H1 (cell line): ENCODE measurements at regions not wholly inside any gene's neighbourhood (a gene's known extent, or its start where the extent isn't known, plus 50 kb on each side); places are given as distances from the start of the nearest gene placed in this dataset.

Source experiments
- CTCF ChIA-PET: fragments of 300-600 bp; sonication (Branson Sonifier 250); formaldehyde crosslinking; loops from one replicate; lab custom pipeline; 2021; ENCODE audit not compliant: partially characterized antibody; lab: Charles Lee
- POLR2A ChIA-PET: fragments of 300-600 bp; sonication (Branson Sonifier 250); formaldehyde crosslinking; loops from one replicate; lab custom pipeline; 2021; ENCODE audit warnings: inconsistent platforms; ENCODE audit not compliant: partially characterized antibody; lab: Charles Lee
- DNase-seq, 2 experiments: peaks; one replicate each; pipeline versions ENCODE4 v3.0.0 to v3.0.0-alpha.2; 2010 to 2022; ENCODE audit warnings: low spot score in 2 of 2, low read depth in 1 of 2, mixed read lengths in 1 of 2
- FAIRE-seq: peaks from 2 replicates; lab custom pipeline; 2011; peaks lifted over from hg19 to GRCh38; lab: Jason Lieb, UNC
- H2AFZ ChIP-seq: 2 replicates; pipeline ENCODE4 v1.8.1; 2012; ENCODE audit warnings: low read length, inconsistent platforms
- H2AK5ac ChIP-seq: 2 replicates; pipeline ENCODE4 v1.6.1; 2013; ENCODE audit warnings: low read depth, low read length
- H2BK120ac ChIP-seq: replicated peaks from 2 replicates; pipeline ENCODE3; 2013; ENCODE audit warnings: low read depth, low read length, inconsistent platforms
- H2BK12ac ChIP-seq: 2 replicates; pipeline ENCODE4 v1.6.1; 2013; ENCODE audit warnings: low read depth, low read length
- H2BK15ac ChIP-seq: 2 replicates; pipeline ENCODE4 v1.6.1; 2013; ENCODE audit warnings: low read length
- H2BK20ac ChIP-seq: 2 replicates; pipeline ENCODE4 v1.6.1; 2013; ENCODE audit warnings: low read length
- H2BK5ac ChIP-seq: 2 replicates; pipeline ENCODE4 v1.6.1; 2013; ENCODE audit warnings: low read depth, low read length
- H3K14ac ChIP-seq: 2 replicates; pipeline ENCODE4 v1.6.1; 2013; ENCODE audit warnings: inconsistent platforms; ENCODE audit not compliant: insufficient read length
- H3K18ac ChIP-seq: 2 replicates; pipeline ENCODE4 v1.6.1; 2013; ENCODE audit warnings: low read length; ENCODE audit errors: extremely low read depth
- H3K23ac ChIP-seq: 2 replicates; pipeline ENCODE4 v1.6.1; 2013; ENCODE audit warnings: inconsistent platforms; ENCODE audit not compliant: insufficient read length
- H3K23me2 ChIP-seq: 2 replicates; pipeline ENCODE4 v1.6.1; 2013; ENCODE audit warnings: low read depth, low read length
- H3K27ac ChIP-seq: 2 replicates; pipeline ENCODE4 v1.6.1; 2011; ENCODE audit warnings: low read depth, low read length, inconsistent platforms
- H3K27me3 ChIP-seq, 4 experiments: replicated peaks in 1 of 4; 1 replicate in 1 of 4; 2 replicates in 3 of 4; pipeline versions ENCODE4 v1.6.1 to v1.8.1; 2011 to 2013; ENCODE audit warnings: low read length in 3 of 4, mild to moderate bottlenecking in 3 of 4, inconsistent platforms in 2 of 4, mixed read lengths in 2 of 4, moderate library complexity in 1 of 4; ENCODE audit not compliant: control insufficient read depth in 3 of 4, insufficient read depth in 3 of 4; ENCODE audit errors: extremely low read depth in 1 of 4
- H3K36me3 ChIP-seq, 4 experiments: 2 replicates each; pipeline versions ENCODE4 v1.6.1 to v1.8.1; 2011 to 2013; ENCODE audit warnings: mild to moderate bottlenecking in 4 of 4, low read length in 3 of 4, moderate library complexity in 2 of 4, control low read depth in 1 of 4, inconsistent platforms in 1 of 4; ENCODE audit not compliant: insufficient read depth in 4 of 4, control insufficient read depth in 2 of 4
- H3K4ac ChIP-seq: replicated peaks from 2 replicates; pipeline ENCODE3; 2013; ENCODE audit warnings: low read length, low read depth, mixed read lengths, inconsistent platforms; ENCODE audit not compliant: insufficient read length
- H3K4me1 ChIP-seq, 4 experiments: replicated peaks in 1 of 4; 1 replicate in 1 of 4; 2 replicates in 3 of 4; pipeline versions ENCODE4 v1.6.1 to v1.8.1; 2011 to 2013; ENCODE audit warnings: low read length in 3 of 4, inconsistent platforms in 2 of 4, mixed read lengths in 1 of 4; ENCODE audit not compliant: insufficient read depth in 4 of 4, control insufficient read depth in 3 of 4
- H3K4me2 ChIP-seq, 2 experiments: 2 replicates each; pipeline versions ENCODE4 v1.6.1 to v1.8.1; 2011 to 2013; ENCODE audit warnings: low read depth in 2 of 2, low read length in 2 of 2, control low read depth in 1 of 2, inconsistent platforms in 1 of 2, mild to moderate bottlenecking in 1 of 2; ENCODE audit not compliant: insufficient read depth in 1 of 2
- H3K4me3 ChIP-seq, 4 experiments: fragments of 200-600, 300-600 bp in 1 of 4; sonication (generic), shearing (Covaris generic), sonication (Bioruptor Twin) in 1 of 4; 2 replicates each; pipeline versions ENCODE4 v1.5.1 to v1.8.1; 2011 to 2016; ENCODE audit warnings: low read length in 4 of 4, low read depth in 3 of 4, control low read depth in 2 of 4, inconsistent platforms in 2 of 4, mild to moderate bottlenecking in 2 of 4, mixed read lengths in 1 of 4, moderate library complexity in 1 of 4; ENCODE audit not compliant: insufficient read depth in 2 of 4; ENCODE audit errors: extremely low read depth in 1 of 4
- H3K56ac ChIP-seq: replicated peaks from 2 replicates; pipeline ENCODE3; 2013; ENCODE audit warnings: low read depth, mild to moderate bottlenecking, mixed read lengths, low read length, inconsistent platforms; ENCODE audit not compliant: insufficient read length
- H3K79me1 ChIP-seq: 2 replicates; pipeline ENCODE4 v1.6.1; 2013; ENCODE audit warnings: low read depth, low read length, control low read depth
- H3K79me2 ChIP-seq, 2 experiments: 2 replicates each; pipeline versions ENCODE4 v1.6.1 to v1.8.1; 2012 to 2013; ENCODE audit warnings: low read length in 2 of 2, mild to moderate bottlenecking in 2 of 2, inconsistent platforms in 1 of 2; ENCODE audit not compliant: insufficient read depth in 2 of 2, control insufficient read depth in 1 of 2
- H3K9ac ChIP-seq, 4 experiments: replicated peaks in 1 of 4; 1 replicate in 1 of 4; 2 replicates in 3 of 4; pipeline versions ENCODE4 v1.6.1 to v1.8.1; 2011 to 2013; ENCODE audit warnings: low read depth in 3 of 4, low read length in 3 of 4, control low read depth in 2 of 4, mild to moderate bottlenecking in 2 of 4, moderate library complexity in 2 of 4, inconsistent platforms in 1 of 4; ENCODE audit errors: extremely low read depth in 1 of 4
- H3K9me3 ChIP-seq, 2 experiments: 2 replicates each; pipeline versions ENCODE4 v1.6.1 to v1.8.1; 2012 to 2013; ENCODE audit warnings: mild to moderate bottlenecking in 2 of 2, moderate library complexity in 2 of 2, control low read depth in 1 of 2, inconsistent platforms in 1 of 2, low read depth in 1 of 2, low read length in 1 of 2, mixed read lengths in 1 of 2; ENCODE audit not compliant: insufficient read depth in 2 of 2
- H4K20me1 ChIP-seq, 2 experiments: replicated peaks in 1 of 2; 2 replicates each; pipeline versions ENCODE3 to v1.8.1; 2011 to 2013; ENCODE audit warnings: inconsistent platforms in 2 of 2, low read length in 2 of 2, mild to moderate bottlenecking in 1 of 2; ENCODE audit not compliant: insufficient read depth in 2 of 2, control insufficient read depth in 1 of 2
- H4K5ac ChIP-seq: 2 replicates; pipeline ENCODE4 v1.6.1; 2013; ENCODE audit warnings: low read length, low read depth, mixed read lengths, inconsistent platforms; ENCODE audit not compliant: insufficient read length
- H4K8ac ChIP-seq: 2 replicates; pipeline ENCODE4 v1.8.0; 2013; ENCODE audit warnings: mild to moderate bottlenecking, moderate library complexity, low read length, inconsistent platforms; ENCODE audit not compliant: insufficient read depth; ENCODE audit errors: extremely low read depth
- H4K91ac ChIP-seq: replicated peaks from 2 replicates; pipeline ENCODE3; 2013; ENCODE audit warnings: low read length, mixed read lengths, inconsistent platforms; ENCODE audit not compliant: insufficient read length
- BRCA1 ChIP-seq: IDR thresholded peaks from 2 replicates; pipeline ENCODE4 v1.6.1; 2012; ENCODE audit warnings: low read depth, low read length, improper control_type of control experiment
- CTCF ChIP-seq, 3 experiments: IDR thresholded peaks; 1 replicate in 2 of 3; 2 replicates in 1 of 3; pipeline versions ENCODE4 v1.5.1 to v1.6.1; 2011; ENCODE audit warnings: low read length in 3 of 3, mild to moderate bottlenecking in 3 of 3, inconsistent platforms in 2 of 3, low read depth in 1 of 3, moderate library complexity in 1 of 3; ENCODE audit not compliant: insufficient read depth in 1 of 3; ENCODE audit errors: control extremely low read depth in 1 of 3
- JUND ChIP-seq: IDR thresholded peaks from 2 replicates; pipeline ENCODE4 v1.6.1; 2011; ENCODE audit warnings: mild to moderate bottlenecking, improper control_type of control experiment, low read length
- NANOG ChIP-seq: IDR thresholded peaks from 2 replicates; pipeline ENCODE4 v1.6.1; 2011; ENCODE audit warnings: low read length, low read depth, mild to moderate bottlenecking, inconsistent platforms; ENCODE audit not compliant: insufficient read depth, poor library complexity, severe bottlenecking
- PHF8 ChIP-seq: fragments of 200-600 bp; sonication (generic); conservative IDR thresholded peaks from 2 replicates; pipeline ENCODE4 v1.7.1; 2012; ENCODE audit warnings: low read depth, mild to moderate bottlenecking, inconsistent platforms, low read length, moderate library complexity
- POLR2A ChIP-seq, 2 experiments: IDR thresholded peaks; 1 replicate in 1 of 2; 2 replicates in 1 of 2; pipeline ENCODE4 v1.6.1; 2011; ENCODE audit warnings: low read depth in 2 of 2, low read length in 2 of 2, mild to moderate bottlenecking in 2 of 2; ENCODE audit errors: control extremely low read depth in 1 of 2
- POU5F1 ChIP-seq: IDR thresholded peaks from 2 replicates; pipeline ENCODE4 v1.6.1; 2011; ENCODE audit warnings: low read depth, mild to moderate bottlenecking, low read length, moderate library complexity
- RBBP5 ChIP-seq: IDR thresholded peaks from 2 replicates; pipeline ENCODE4 v1.7.1; 2012; ENCODE audit warnings: low read depth, mild to moderate bottlenecking, inconsistent platforms, low read length, moderate library complexity, borderline replicate concordance
- RXRA ChIP-seq: IDR thresholded peaks from 2 replicates; pipeline ENCODE4 v1.6.1; 2011; ENCODE audit warnings: low read depth, mild to moderate bottlenecking, low read length, moderate library complexity; ENCODE audit not compliant: insufficient read depth
- SIN3A ChIP-seq, 2 experiments: IDR thresholded peaks in 1 of 2; conservative IDR thresholded peaks in 1 of 2; 2 replicates each; pipeline ENCODE4 v1.6.1; 2011 to 2012; ENCODE audit warnings: low read length in 2 of 2, improper control_type of control experiment in 1 of 2, low read depth in 1 of 2, mild to moderate bottlenecking in 1 of 2
- SIX5 ChIP-seq: IDR thresholded peaks from 2 replicates; pipeline ENCODE4 v1.6.1; 2011; ENCODE audit warnings: mild to moderate bottlenecking, low read depth, low read length
- SRF ChIP-seq: IDR thresholded peaks from 2 replicates; pipeline ENCODE4 v1.6.1; 2011; ENCODE audit warnings: mild to moderate bottlenecking, low read depth, low read length, moderate library complexity
- USF2 ChIP-seq: IDR thresholded peaks from 2 replicates; pipeline ENCODE4 v1.6.1; 2011; ENCODE audit warnings: low read length, improper control_type of control experiment

- H3K79me2 ChIP-seq = no peaks in the 10 kb centered on the region
- H2BK5ac ChIP-seq = no peak overlapping the region
- H4K91ac ChIP-seq = no peak overlapping the region
- no peak overlapping the region for H2BK15ac ChIP-seq
- no peak overlapping the region for H2BK20ac ChIP-seq
- no peak overlapping the region for H3K4ac ChIP-seq
- CTCF ChIA-PET = no interaction called here
- H3K4me2 ChIP-seq = no peak overlapping the region
- no peak overlapping the region for H3K9ac ChIP-seq
- H3K23me2 ChIP-seq = no peaks in the 10 kb centered on the region
- no peaks in the 10 kb centered on the region for H4K20me1 ChIP-seq
- H3K18ac ChIP-seq = no peak overlapping the region
- no peak overlapping the region for H4K5ac ChIP-seq
- FAIRE-seq = no peak
- DNase-seq = no peak
- H3K56ac ChIP-seq = no peak overlapping the region
- no peak overlapping the region for H2BK12ac ChIP-seq
- no peak overlapping the region for H3K4me3 ChIP-seq
- H3K9me3 ChIP-seq = peaks cover 0 to 2% of the 10 kb centered on the region in 2 experiments; a peak in 1 of 4 replicates
- H3K23ac ChIP-seq = no peak overlapping the region
- H2AFZ ChIP-seq = no peak overlapping the region
- H3K14ac ChIP-seq = no peak overlapping the region
- H3K27me3 ChIP-seq = no peaks in the 10 kb centered on the region
- H3K36me3 ChIP-seq = no peaks in the 10 kb centered on the region
- no peak overlapping the region for H2AK5ac ChIP-seq
- POLR2A ChIA-PET = no interaction called here
- no peak overlapping the region for H4K8ac ChIP-seq
- no peak overlapping the region for H2BK120ac ChIP-seq
- no peaks in the 10 kb centered on the region for H3K4me1 ChIP-seq
- H3K27ac ChIP-seq = no peak overlapping the region
- no peaks in the 10 kb centered on the region for H3K79me1 ChIP-seq
- TF ChIP-seq POLR2A (IDR thresholded peaks at IDR 0.05; ENCODE audit: control extremely low read depth in 1 of 2, low read depth in 2 of 2, low read length in 2 of 2) (no peak), JUND (no peak), POU5F1 (no peak), SIN3A (conservative IDR thresholded peaks at IDR 0.05 in 1 of 2, IDR thresholded peaks at IDR 0.05 in 1 of 2; ENCODE audit: low read depth in 1 of 2, low read length in 2 of 2) (no peak), SRF (no peak), RBBP5 (no peak), USF2 (no peak), BRCA1 (no peak), PHF8 (no peak), NANOG (no peak), SIX5 (no peak), RXRA (no peak), CTCF (IDR thresholded peaks at IDR 0.05; ENCODE audit: control extremely low read depth in 1 of 3, insufficient read depth in 1 of 3, low read depth in 1 of 3, low read length in 3 of 3) (no peak)
Observed at GRCh38 chr3:19717736-19718135, 216.3 kb downstream of the EFHB start.
